SU-DHL-6 (cell line): ENCODE measurements at regions not wholly inside any gene's neighbourhood (a gene's known extent, or its start where the extent isn't known, plus 50 kb on each side); places are given as distances from the start of the nearest gene placed in this dataset.

Source experiments
- H2AFZ ChIP-seq: fragments of 200-600 bp; sonication (generic); 2 replicates; pipeline ENCODE4 v1.6.1; 2014; ENCODE audit warnings: low read depth, mild to moderate bottlenecking, moderate library complexity, mixed read lengths, antibody characterized with exemption, low read length; ENCODE audit not compliant: severe bottlenecking
- H3F3A ChIP-seq: fragments of 200-600 bp; shearing (Covaris generic); 2 replicates; pipeline ENCODE4 v1.6.0; 2016; ENCODE audit warnings: antibody characterized with exemption, mild to moderate bottlenecking; ENCODE audit not compliant: insufficient read depth
- H3K27ac ChIP-seq: fragments of 200-600 bp; sonication (generic); 2 replicates; pipeline ENCODE4 v1.5.1; 2016; ENCODE audit warnings: low read depth, mild to moderate bottlenecking, low read length, moderate library complexity, mixed read lengths
- H3K27me3 ChIP-seq: fragments of 200-600 bp; sonication (generic), shearing (Covaris generic); 2 replicates; pipeline ENCODE4 v1.6.0; 2014; ENCODE audit warnings: mild to moderate bottlenecking, low read length
- H3K36me3 ChIP-seq: fragments of 200-600 bp; sonication (generic); 2 replicates; pipeline ENCODE4 v1.6.1; 2014; ENCODE audit warnings: mild to moderate bottlenecking, low read length, mixed read lengths
- H3K4me2 ChIP-seq: fragments of 300-600, 200-600 bp; shearing (Covaris generic), sonication (generic); 2 replicates; pipeline ENCODE4 v1.6.0; 2014; ENCODE audit warnings: low read length, low read depth, mild to moderate bottlenecking; ENCODE audit not compliant: poor library complexity, severe bottlenecking
- H3K4me3 ChIP-seq: fragments of 200-600 bp; sonication (generic); 2 replicates; pipeline ENCODE4 v1.5.1; 2014; ENCODE audit warnings: antibody characterized with exemption, low read length, mild to moderate bottlenecking, mixed read lengths; ENCODE audit not compliant: insufficient read depth, poor library complexity, severe bottlenecking
- H3K79me2 ChIP-seq: fragments of 200-600 bp; sonication (generic); 2 replicates; pipeline ENCODE4 v1.6.1; 2014; ENCODE audit warnings: mild to moderate bottlenecking, low read length, moderate library complexity; ENCODE audit not compliant: insufficient read depth
- H3K9ac ChIP-seq: fragments of 200-600 bp; sonication (generic); 2 replicates; pipeline ENCODE4 v1.7.0; 2014; ENCODE audit warnings: mild to moderate bottlenecking, low read length
- H3K9me2 ChIP-seq: fragments of 200-600 bp; sonication (generic); replicated peaks from 2 replicates; pipeline ENCODE4 v1.6.1; 2014; ENCODE audit warnings: low read length; ENCODE audit not compliant: insufficient read depth
- H3K9me3 ChIP-seq: fragments of 200-600 bp; sonication (generic); 2 replicates; pipeline ENCODE4 v1.6.1; 2014; ENCODE audit warnings: low read length, mixed read lengths; ENCODE audit not compliant: insufficient read depth
- H4K20me1 ChIP-seq: fragments of 200-600 bp; sonication (generic); 2 replicates; pipeline ENCODE4 v1.6.1; 2014; ENCODE audit warnings: low read depth, mild to moderate bottlenecking, antibody characterized with exemption, low read length, moderate library complexity, mixed read lengths
- EZH2phosphoT487 ChIP-seq: fragments of 200-600 bp; sonication (generic), shearing (Covaris generic); conservative IDR thresholded peaks from 2 replicates; pipeline ENCODE4 v1.6.1; 2018; ENCODE audit warnings: mild to moderate bottlenecking, antibody characterized with exemption, low read length, moderate library complexity, mixed read lengths
- TF ChIP-seq, protein P1 (sequence below): fragments of 200-600 bp; sonication (generic); IDR thresholded peaks from one replicate; pipeline ENCODE4 v1.5.1; 2017; ENCODE audit warnings: antibody characterized with exemption, mild to moderate bottlenecking, low read length, moderate library complexity; ENCODE audit not compliant: insufficient read depth, poor library complexity, severe bottlenecking

DNA sequence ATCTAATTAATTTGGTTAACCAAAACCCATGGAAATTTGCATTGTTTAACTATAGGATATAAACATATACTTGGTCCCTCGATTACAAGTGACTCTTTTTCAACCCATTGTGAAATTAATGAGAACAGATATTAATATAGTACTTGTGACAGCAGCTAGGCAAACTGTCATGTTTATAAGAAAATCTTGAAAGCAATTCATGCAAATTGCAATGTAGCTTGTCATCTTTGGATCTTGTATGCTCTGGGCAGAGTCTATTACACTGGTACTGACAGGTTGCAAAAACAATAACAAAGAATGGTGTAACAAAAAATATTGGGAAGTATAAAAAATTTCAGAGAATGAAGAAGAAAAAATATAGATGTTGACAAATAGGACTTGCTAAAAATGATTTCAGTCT lies 941.0 kb downstream of the DNAH5 start:
- Histone ChIP-seq H3K79me2 (no peaks in the 10 kb centered on the region), H3K4me3 (no peak overlapping the region), H3K36me3 (no peaks in the 10 kb centered on the region), H3K9me2 (no peaks in the 10 kb centered on the region), H3F3A (no peaks in the 10 kb centered on the region), H3K4me2 (no peak overlapping the region), H3K27me3 (no peaks in the 10 kb centered on the region), H3K9ac (no peak overlapping the region), H3K9me3 (no peaks in the 10 kb centered on the region), H4K20me1 (no peaks in the 10 kb centered on the region), H2AFZ (no peak overlapping the region), H3K27ac (no peak overlapping the region)
- TF ChIP-seq EZH2phosphoT487, result no peak
- TF ChIP-seq, protein P1, sequence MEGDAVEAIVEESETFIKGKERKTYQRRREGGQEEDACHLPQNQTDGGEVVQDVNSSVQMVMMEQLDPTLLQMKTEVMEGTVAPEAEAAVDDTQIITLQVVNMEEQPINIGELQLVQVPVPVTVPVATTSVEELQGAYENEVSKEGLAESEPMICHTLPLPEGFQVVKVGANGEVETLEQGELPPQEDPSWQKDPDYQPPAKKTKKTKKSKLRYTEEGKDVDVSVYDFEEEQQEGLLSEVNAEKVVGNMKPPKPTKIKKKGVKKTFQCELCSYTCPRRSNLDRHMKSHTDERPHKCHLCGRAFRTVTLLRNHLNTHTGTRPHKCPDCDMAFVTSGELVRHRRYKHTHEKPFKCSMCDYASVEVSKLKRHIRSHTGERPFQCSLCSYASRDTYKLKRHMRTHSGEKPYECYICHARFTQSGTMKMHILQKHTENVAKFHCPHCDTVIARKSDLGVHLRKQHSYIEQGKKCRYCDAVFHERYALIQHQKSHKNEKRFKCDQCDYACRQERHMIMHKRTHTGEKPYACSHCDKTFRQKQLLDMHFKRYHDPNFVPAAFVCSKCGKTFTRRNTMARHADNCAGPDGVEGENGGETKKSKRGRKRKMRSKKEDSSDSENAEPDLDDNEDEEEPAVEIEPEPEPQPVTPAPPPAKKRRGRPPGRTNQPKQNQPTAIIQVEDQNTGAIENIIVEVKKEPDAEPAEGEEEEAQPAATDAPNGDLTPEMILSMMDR, result no peak

DNA sequence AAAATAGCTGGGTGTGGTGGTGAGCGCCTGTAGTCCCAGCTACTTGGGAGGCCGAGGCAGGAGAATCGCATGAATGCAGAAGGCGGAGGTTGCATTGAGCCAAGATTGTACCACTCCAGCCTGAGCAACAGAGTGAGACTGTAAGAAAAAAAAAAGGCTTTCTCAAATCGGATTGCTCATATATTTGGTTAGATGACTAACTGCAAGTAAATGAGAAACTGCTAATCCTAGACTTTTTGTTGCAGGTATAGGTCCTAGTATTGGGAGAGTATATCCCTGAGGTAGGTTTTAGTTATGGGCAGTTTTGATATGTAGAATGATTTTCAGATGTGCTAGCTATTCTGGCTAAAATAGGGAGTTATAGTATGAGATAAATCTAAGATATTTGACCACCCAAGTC lies 944.8 kb downstream of the DNAH5 start:
- Histone ChIP-seq H3K36me3 (no peaks in the 10 kb centered on the region), H3K9me3 (no peaks in the 10 kb centered on the region), H4K20me1 (no peaks in the 10 kb centered on the region), H3K27me3 (no peaks in the 10 kb centered on the region), H3K4me3 (no peak overlapping the region), H3K27ac (no peak overlapping the region), H3K9me2 (0 out of 2 replicates have a peak, but pooled peaks cover under 1% of the 10 kb centered on the region), H3K79me2 (no peaks in the 10 kb centered on the region), H3F3A (no peaks in the 10 kb centered on the region), H3K4me2 (no peak overlapping the region), H2AFZ (no peak overlapping the region), H3K9ac (no peak overlapping the region)
- no peak for TF ChIP-seq EZH2phosphoT487
- TF ChIP-seq, protein P1, result no peak

DNA sequence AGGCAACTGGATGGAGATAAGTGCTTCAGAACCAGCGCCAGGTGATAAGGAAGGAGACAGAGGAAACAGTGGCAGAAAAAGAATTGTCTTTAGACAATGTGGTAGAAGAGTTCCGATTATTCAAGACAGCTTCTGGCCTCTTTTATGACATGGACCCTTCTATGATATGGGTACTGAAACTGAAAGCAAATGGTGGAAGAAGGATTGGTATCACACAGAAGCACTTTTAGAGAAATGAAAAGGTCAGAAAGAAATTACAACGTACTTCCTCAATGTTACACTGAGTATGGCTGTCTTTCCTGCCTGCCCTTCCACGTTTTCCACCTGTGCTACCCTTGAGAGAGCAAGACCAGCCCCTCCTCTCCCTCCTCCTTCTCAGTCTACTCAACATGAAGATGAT lies 959.3 kb downstream of the DNAH5 start:
- no peaks in the 10 kb centered on the region for H3K9me3 ChIP-seq
- no peaks in the 10 kb centered on the region for H3K79me2 ChIP-seq
- no peak overlapping the region for H3K27ac ChIP-seq
- H3K4me2 ChIP-seq, result no peak overlapping the region
- H3K9ac ChIP-seq, result no peak overlapping the region
- H2AFZ ChIP-seq, result no peak overlapping the region
- no peaks in the 10 kb centered on the region for H3K27me3 ChIP-seq
- H3K4me3 ChIP-seq, result no peak overlapping the region
- no peaks in the 10 kb centered on the region for H3F3A ChIP-seq
- H3K36me3 ChIP-seq, result no peaks in the 10 kb centered on the region
- TF ChIP-seq, protein P1, result no peak
- TF ChIP-seq EZH2phosphoT487, result no peak
- no peaks in the 10 kb centered on the region for H4K20me1 ChIP-seq
- H3K9me2 ChIP-seq, result no peaks in the 10 kb centered on the region

DNA sequence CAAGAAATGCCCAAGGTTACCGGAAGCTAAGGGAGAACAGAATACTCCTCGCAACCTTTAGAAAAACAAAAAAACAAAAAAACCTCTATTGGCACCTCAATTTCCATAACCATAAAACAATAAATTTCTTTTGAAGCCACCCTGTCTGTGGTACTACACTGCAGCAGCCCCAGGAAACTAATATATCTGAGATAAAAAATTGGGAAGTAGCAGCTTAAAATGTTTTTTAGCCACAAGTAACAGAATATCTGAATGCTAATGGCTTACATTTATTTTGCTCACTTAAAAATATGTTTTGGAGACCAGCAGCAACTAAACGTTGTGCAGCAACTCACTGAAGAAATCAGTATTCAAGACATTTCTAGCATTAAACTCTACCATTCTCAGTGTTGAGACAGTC lies 969.6 kb downstream of the DNAH5 start:
- Histone ChIP-seq H3K79me2 (no peaks in the 10 kb centered on the region), H3K27ac (no peak overlapping the region), H4K20me1 (no peaks in the 10 kb centered on the region), H2AFZ (no peak overlapping the region), H3K27me3 (no peaks in the 10 kb centered on the region), H3F3A (no peaks in the 10 kb centered on the region), H3K4me2 (no peak overlapping the region), H3K9ac (no peak overlapping the region), H3K4me3 (no peak overlapping the region), H3K36me3 (no peaks in the 10 kb centered on the region), H3K9me2 (no peaks in the 10 kb centered on the region), H3K9me3 (no peaks in the 10 kb centered on the region)
- no peak for TF ChIP-seq EZH2phosphoT487
- TF ChIP-seq, protein P1, result no peak
